GM18520 (cell line): ENCODE measurements at regions not wholly inside any gene's neighbourhood (a gene's known extent, or its start where the extent isn't known, plus 50 kb on each side); places are given as distances from the start of the nearest gene placed in this dataset.

Experiments
- ATAC-seq: cut with Tn5 transposase; IDR thresholded peaks from one replicate; pipeline ENCODE4 v1.9.1; 2021; ENCODE audit not compliant: unreplicated experiment

DNA sequence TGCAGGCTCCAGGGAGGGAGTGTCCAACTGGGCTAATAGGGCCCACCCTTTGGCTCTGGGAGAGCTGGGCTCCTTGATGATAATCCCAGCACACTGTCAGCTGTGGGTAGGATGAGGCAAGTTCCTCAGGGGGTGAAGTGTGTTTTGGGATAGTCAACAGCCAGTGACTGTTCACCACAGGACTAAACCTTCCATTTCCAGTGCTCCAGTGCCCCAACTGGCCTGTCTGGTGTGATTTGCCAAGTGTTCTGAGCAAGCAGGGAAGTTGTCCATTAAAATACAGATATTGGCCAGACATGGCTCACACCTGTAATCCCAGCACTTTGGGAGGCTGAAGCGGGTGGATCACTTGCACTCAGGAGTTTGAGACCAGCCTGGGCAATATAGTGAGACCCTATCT lies 150.9 kb downstream of the TM9SF2 start:
- ATAC-seq = no peak

DNA sequence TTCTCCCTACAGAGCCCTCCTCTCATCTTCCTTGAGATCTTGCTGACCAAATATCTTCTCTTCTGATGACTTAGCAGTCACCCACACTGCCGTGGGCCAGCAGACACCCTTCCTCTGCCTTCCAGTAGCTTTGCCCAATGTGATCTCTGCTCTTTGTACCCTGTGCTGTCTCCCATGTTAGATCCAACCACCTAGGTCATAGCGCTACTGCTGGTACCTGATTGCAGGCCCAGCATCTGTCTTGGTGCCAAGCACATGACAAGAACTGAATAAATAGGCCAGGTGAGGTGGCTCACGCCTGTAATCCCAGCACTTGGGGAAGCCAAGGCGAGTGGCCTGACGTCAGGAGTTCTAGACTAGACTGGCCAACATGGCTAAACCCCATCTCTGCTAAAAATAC lies 149.7 kb downstream of the TM9SF2 start:
- ATAC-seq = no peak

DNA sequence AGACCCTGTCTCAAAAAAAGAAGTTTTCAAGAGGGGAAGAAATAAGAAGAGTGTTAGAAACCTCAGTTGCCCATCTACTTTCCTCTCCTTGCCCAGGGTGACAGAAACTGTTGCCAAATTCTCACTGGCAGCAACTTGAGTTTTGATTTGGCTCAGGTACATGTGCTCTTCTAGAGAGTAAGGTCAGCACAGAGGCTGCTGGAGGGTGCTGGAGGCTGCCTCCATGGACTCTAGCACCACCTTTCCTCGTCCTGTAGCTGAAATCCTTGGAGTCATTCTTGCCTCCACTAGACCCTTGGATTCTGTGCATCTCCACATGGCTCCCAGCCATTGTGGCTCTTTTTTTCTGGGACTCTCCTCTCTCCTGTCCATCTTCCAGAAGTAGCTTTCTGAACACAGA lies 149.1 kb downstream of the TM9SF2 start:
- no peak for ATAC-seq

DNA sequence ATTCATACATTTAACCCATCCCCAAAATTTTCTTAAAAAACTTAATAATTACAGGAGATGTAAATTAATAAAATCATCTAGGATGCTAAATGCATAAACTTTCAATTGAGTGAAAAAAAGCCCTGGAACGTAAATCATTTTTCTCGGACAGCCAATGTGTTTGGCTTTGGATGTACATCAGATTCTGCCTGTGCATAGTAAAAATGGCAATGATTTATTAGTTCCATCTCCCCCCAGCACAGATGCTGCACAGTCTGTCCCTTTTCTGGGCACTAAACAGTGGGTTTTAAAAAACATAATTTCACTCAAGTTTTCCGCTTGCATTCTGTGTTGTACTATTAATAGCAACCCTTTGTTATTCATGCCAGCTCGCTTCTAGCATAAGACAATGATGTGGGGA lies 147.7 kb downstream of the TM9SF2 start:
- ATAC-seq = no peak

DNA sequence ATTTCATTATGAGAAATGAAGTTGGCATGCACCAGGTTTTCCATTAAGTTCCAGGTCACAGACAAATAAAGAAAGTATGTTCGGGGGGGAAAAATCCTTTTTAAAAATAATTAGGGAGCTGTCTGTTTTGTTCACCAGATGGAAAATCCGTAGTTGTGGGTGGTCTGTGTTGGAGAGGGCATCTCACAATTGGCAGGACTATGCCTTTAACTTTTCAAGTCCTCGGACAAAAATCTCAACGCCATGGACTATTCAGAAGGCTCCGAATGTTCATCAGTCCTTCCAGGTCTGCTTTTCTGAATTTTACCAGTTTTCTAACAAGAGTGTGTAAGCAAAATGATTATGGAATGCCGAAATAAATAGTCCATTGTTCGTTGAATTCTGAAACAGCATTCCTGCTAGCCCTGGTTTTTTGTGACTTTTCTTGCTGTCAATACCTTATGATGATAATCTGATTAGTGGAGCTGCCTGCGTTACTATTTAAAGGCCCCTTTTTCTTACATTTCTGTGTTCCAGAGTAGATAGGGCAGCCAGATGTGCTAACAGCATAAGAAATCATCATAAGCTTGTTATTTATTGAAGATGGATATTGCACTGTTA lies 146.9 kb downstream of the TM9SF2 start:
- ATAC-seq = no peak

DNA sequence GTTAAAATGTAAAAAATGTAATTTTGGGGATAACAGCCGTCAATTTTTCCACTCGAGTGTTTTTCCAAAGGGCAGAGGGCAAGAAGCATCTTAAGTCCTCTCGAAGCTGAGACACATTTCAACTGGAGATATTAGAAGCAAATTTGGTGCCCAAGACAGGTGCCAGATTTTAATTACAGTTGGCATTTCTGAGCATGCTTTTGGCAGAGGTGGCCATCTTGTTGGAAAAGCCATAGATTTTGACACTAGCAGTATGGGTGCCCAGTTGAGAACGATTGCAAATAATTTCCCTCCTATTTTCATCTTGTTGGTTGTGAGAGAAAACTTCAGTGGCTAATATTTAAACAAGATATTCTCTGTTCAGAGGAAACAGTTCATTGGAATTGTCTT lies 146.3 kb downstream of the TM9SF2 start:
- no peak for ATAC-seq

DNA sequence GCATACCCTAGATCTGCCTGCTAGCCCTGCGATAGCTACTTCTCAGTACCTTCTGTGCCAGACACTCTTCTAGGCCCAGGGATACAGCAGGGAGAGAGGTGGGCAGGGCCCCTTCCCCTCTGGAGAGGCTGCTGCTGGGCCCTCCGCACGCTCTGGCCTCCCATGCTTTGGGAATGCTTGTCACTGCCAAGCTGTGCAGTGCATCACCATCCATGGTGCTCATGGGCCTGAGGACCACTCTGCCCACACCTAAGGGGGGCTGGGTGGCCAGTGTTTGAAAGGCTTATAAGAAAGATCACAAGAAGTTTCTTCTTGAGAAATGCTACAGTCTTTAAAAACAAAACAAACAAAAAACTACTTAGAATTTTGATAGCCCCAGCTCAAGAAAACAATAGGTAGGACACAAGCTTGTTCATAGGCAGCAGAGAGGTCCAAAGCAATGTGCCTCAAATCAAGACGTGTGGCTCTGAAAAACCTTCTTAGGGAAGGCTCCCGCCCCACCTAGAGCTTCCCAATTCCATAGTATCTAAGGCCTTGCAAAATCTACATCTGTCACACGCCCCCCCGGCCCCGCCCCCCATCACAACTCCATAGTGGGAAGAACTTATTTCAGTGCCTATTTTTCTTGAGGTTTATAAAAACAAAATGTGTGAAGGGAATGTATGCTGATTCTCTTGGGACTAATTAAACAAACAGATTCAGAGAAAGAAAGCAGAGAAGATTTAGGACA lies 145.8 kb downstream of the TM9SF2 start:
- no peak for ATAC-seq

DNA sequence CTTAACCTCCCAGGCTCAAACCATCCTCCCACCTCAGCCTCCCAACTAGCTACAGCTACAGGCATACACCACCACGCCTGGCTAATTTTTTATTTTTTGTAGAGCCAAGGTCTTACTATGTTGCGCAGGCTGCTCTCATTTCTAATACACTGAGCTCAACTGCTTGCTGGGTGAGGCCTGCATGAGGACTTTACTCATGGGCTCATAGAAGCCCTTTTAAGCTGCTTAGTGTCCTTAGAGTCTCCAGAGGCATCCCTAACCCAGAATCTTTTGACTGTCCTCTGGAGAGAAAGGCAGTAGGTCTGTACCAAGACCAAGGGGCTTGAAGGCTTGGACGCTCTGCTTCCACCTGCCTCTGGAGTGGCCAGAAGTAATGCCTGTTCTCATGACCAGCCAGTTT lies 141.6 kb downstream of the TM9SF2 start:
- no peak for ATAC-seq

DNA sequence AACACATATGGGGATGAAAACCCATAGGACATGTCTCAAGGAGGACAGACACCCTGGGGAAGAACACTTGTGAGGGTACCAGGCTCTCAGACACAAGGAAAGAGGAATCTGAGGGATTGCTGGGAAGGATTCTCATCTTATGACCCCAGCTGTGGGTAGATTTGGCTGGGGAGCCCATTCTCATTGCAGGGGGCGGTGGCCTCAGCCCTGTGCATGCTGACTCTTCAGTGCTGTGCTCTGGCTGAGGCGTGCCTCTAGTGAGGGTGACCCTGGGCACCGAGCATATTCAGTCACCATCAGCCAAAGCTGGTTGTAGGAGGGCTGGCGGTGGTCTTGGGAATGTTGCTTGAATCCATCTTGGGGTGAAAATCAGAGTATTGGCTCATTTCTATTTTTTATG lies 140.7 kb downstream of the TM9SF2 start:
- no peak for ATAC-seq

DNA sequence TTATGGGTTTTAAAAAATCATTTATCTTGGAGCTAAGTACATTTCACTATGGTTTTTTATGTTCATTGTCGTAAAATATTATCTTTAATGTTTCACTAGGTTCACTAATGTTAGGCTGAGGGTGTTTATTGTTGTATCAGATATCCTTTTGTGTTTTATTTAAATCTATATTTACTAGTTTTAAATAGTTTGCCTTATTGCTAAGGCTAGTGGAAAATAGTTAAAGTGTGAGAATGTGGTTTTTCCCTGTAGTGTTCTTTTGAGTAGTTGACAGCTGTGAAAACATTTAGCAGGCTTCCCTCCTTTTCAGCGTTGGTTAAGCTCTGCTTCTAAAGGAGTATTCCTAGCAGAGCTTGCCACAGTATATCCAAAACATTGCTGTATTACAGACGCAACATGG lies 139.0 kb downstream of the TM9SF2 start:
- no peak for ATAC-seq

DNA sequence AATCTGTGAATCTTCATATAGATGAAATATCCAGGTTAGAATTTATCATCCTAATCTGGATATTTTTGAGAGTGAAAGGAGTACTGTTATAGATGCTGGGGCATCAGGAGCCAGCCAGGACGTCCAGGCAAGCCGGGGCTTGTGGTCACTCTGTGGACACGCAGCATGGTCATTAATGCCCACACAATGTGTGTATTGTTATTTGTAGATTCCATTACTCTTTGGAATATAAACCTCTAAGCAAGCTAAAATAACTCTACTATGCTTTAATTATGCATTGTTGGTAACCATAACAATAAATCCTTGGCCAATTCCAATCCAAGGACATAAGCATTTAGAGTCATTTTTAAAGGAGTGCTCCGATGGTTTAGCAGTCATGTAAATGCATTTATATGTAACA lies 137.9 kb downstream of the TM9SF2 start:
- ATAC-seq = no peak

DNA sequence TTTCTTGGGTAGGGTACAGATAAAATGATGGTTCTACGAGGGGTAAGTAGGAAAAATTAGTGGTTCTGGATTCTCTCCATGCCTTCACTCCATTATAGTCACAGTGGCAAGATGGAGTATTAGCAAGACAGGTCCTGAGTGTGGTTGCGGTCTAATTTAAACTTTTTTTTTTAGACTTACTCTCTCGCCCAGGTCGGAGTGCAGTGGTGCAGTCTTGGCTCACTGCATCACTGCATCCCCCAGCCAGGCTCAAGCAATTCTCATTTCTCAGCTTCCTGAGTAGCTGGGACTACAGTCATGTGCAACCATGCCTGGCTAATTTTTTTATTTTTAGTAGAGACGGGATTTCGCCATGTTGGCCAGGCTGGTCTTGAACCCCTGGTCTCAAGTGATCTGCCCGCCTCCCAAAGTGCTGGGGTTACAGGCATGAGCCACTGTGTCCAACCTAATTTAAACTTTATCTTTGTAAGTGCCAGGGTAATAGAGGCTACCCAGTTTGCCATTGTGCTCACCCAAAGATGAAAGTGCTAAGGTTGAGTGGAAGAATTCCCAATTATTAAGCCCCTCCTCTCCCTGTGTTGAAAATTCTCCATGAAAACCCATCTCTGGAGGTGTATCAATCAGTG lies 135.6 kb downstream of the TM9SF2 start:
- no peak for ATAC-seq

DNA sequence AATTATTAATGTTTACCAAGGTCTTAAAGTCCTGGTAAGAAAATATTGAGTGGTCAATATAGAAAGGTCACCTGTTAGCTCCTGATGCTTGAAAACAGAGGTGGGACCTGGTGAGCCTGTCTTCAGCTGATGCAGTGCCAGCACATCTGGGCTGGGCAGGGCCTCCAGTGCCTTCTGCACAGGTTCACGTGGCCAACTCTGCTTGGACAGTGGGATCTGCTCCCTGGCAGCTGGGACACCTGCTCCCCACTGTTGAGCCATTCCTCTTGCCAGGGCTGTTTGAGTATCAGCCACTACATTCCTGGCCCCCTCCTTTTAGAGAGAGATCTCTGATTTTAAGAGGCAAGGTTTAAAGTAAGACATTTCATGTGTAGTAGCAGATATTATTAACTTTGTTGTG lies 135.0 kb downstream of the TM9SF2 start:
- no peak for ATAC-seq

DNA sequence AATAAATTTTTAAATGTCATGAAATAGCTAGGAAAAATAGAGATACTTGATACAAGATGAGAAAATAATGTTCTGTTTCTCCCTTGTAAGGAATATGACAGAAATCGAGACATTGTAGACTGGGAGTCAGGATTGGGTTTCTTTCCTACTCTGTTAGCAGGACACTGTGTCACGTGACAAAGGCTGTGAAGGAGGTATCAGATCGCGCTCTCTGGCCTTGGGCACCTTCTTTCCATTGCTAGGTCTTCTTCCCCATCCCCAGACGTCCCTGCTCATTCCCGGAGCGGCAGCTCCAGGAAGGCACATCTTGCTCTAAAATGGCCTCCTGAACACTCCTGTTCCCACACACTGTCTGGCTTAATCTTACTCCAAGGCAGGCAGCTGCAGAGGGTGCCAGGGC lies 133.4 kb downstream of the TM9SF2 start:
- ATAC-seq = no peak

DNA sequence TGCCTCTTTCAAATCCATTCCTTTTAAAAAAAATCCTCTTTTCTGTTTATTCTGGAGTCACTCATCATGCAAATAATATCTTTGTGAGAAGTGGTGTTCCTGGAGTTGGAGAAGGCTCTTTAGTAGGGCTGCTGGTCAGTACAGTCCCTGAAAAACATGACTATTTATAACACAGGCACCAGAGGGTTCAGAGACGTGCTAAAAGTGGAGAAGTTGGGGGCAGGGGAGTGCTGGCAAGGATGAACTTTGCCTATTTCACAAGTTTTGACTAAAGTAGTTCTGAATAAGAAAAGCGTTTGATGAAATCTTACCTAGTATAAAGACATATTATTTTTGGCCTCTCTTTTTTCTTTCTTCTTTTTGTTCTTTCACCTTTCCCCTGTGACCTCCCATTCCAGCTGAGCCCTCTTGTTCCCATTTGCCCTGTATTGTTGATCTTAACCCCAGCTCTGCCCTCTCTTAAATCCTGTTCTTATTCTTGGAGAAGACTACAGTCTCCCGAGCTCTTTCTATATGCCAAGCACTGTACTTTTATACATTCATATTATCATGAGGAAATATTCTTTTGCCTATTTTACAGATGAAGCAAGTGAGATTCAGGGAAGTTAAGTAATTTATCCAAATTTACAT lies 129.1 kb downstream of the TM9SF2 start:
- ATAC-seq = no peak

DNA sequence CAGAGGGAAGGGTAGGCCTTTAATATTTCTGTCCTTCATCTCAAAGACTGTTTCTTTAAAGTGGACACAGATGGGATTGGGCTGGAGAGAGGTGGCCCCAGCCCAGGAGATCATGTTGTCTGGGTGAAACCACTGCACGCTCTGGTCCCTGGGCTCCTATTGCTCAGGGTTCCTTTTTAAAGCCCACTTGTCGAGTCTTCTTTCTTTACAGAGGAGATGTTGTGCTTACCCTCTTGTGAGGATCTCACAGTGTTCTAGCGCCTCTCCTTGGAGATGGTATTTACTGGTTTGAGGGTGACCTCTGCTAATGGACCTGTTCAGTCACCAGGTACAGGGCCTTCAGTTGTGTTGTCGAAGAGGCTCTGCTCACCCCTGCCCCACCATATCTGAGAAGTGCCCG lies 128.4 kb downstream of the TM9SF2 start:
- ATAC-seq = no peak

DNA sequence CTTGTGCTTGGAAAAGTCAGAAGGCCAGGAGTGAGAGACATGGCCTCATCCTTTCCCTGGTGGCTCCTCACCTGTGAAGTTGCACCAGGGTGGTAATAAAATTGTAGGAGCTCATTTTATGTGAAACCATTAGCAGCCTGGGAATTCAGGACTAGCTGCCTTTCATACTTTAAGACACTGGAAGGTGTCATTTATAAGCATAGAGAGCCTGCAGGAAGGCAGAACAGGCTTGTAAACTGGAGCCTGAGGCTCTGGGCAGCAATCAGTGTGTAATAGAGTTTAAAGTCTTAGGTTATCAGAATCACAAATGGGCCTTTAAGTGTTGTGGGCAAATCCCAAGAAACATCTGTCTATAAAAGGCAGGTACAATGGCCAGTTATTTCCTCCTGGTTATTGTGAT lies 127.2 kb downstream of the TM9SF2 start:
- ATAC-seq = no peak

DNA sequence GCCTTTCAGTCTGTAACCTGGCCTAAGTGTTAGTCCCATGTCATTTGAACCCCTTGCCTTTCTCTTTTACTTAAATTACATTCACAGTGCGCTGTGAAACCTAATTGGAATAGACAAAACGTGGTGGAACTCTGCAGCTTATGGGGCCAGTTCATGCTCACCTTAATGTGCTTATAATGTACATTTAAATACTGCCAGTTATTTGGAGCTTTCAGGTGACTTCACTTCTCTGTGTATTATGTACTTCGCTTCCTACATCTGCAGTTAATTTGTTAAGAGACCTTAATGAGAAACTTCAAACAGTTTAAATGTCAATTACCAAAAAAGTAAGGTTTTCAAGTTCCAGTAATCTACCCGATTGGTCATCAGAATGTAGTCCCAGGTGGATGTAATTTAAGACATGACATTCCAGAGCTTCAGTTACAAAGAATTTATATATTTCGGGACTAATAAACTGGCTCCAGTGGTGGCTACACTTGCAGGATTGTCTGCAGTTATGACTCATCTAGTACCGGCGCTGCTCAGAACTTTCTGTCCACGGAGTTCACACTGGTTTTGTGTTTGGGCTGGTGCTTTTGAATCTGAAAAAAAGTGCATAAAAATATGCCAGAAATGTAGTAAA lies 125.3 kb downstream of the TM9SF2 start:
- no peak for ATAC-seq

DNA sequence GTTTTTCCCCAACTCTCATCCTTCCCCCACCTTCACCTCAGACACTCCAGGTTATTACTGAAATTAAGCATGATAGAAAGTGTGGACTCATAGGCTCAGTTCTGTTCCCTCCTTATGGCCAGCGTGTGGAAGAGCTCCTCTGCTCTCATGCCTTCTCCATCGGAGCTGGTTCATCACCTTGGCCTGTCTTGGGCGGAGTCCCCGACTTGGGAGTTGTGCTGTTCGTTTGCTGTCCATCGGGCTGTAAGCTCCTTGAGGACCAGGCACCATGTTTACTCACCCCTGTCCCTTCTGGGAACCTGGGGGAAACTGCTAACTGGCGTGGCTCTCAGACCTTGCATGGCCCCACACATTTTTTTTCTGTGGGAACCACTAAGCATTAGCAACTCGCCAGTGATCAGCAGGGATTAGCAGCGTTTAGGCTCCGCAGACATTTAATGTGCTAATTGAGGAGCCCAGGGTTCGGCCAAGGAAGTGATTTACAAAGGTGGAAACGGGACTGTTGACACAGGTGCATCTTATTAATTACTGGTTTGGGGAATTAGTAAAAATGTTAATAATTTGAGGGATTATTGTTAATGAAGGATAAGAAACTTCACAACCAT lies 123.8 kb downstream of the TM9SF2 start:
- no peak for ATAC-seq

DNA sequence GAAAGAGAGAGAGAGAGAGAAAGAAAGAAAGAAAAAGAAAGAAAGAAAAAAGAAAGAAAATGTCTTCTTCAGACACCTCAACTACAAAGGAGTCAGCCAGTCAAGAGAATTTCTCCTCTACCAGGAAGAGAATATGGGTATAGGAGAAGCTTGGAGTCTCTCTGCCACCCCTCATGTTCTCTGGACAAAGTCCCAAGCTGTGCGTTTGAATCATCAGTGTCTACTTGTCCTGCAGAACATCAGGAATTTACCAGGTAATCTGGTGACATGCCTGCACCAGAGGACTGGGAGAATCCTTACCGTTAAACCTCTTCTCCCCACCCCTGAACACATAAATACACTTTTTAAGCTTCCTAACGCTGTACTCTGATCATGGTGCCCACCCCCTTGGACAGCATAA lies 119.5 kb downstream of the TM9SF2 start:
- ATAC-seq = no peak

DNA sequence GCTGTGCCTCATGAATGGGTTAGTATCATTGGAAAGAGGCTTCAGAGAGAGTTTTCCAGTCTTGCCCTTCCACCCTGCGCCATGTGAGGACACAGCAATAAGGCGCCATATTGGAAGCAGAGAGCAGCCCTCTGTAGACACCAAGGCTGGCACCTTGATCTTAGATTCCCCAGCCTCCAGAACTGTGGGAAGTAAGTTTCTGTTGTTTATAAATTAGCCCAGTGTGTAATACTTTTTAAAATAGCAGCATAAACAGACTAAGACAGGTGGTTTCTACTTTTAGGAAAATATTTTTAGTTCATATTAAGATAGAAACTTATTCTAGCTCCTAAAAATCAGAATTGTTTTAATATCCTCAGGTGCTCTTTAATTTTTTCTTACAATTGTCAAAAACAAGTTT lies 117.9 kb downstream of the TM9SF2 start:
- ATAC-seq = no peak
